ENCODE measurements at regions not wholly inside any gene's neighbourhood (a gene's known extent, or its start where the extent isn't known, plus 50 kb on each side); places are given as distances from the start of the nearest gene placed in this dataset.

GRCh38 chr6:56407883-56408410 lies 160.6 kb upstream of the COL21A1 start:
- Histone ChIP-seq H3K4me1 (ENCODE audit: control insufficient read depth, insufficient read depth, low read length, unreplicated experiment) (no peaks in the 10 kb centered on the region), H2AFZ (ENCODE audit: low read length, unreplicated experiment) (no peak overlapping the region), H3K4me3 (ENCODE audit: low read depth, low read length) (no peak overlapping the region), H3K27ac (ENCODE audit: low read depth, low read length) (no peak overlapping the region), H3K79me2 (ENCODE audit: control insufficient read depth, insufficient read depth, low read length, unreplicated experiment) (no peaks in the 10 kb centered on the region), H3K36me3 (ENCODE audit: insufficient read depth, low read length) (no peaks in the 10 kb centered on the region), H3K27me3 (ENCODE audit: insufficient read depth, low read length) (no peaks in the 10 kb centered on the region)

- Histone ChIP-seq H3K79me2 (ENCODE audit: control insufficient read depth, insufficient read depth, low read length, unreplicated experiment) (no peaks in the 10 kb centered on the region), H3K4me3 (ENCODE audit: low read depth, low read length) (no peak overlapping the region), H3K27me3 (ENCODE audit: insufficient read depth, low read length) (no peaks in the 10 kb centered on the region), H3K27ac (ENCODE audit: low read depth, low read length) (no peak overlapping the region), H3K4me1 (ENCODE audit: control insufficient read depth, insufficient read depth, low read length, unreplicated experiment) (no peaks in the 10 kb centered on the region), H3K36me3 (ENCODE audit: insufficient read depth, low read length) (no peaks in the 10 kb centered on the region), H2AFZ (ENCODE audit: low read length, unreplicated experiment) (no peak overlapping the region)
These were observed 159.2 kb upstream of the COL21A1 start for GRCh38 chr6:56406276-56407269.

- H3K27ac ChIP-seq (ENCODE audit: low read depth, low read length): no peak overlapping the region
- H3K36me3 ChIP-seq (ENCODE audit: insufficient read depth, low read length): no peaks in the 10 kb centered on the region
- H3K27me3 ChIP-seq (ENCODE audit: insufficient read depth, low read length): no peaks in the 10 kb centered on the region
- no peak overlapping the region for H3K4me3 ChIP-seq (ENCODE audit: low read depth, low read length)
- no peaks in the 10 kb centered on the region for H3K4me1 ChIP-seq (ENCODE audit: control insufficient read depth, insufficient read depth, low read length, unreplicated experiment)
- H3K79me2 ChIP-seq (ENCODE audit: control insufficient read depth, insufficient read depth, low read length, unreplicated experiment): no peaks in the 10 kb centered on the region
- no peak overlapping the region for H2AFZ ChIP-seq (ENCODE audit: low read length, unreplicated experiment)
These were observed 157.2 kb upstream of the COL21A1 start for GRCh38 chr6:56404599-56404998.

- Histone ChIP-seq H3K4me1 (ENCODE audit: control insufficient read depth, insufficient read depth, low read length, unreplicated experiment) (no peaks in the 10 kb centered on the region), H3K27me3 (ENCODE audit: insufficient read depth, low read length) (no peaks in the 10 kb centered on the region), H3K79me2 (ENCODE audit: control insufficient read depth, insufficient read depth, low read length, unreplicated experiment) (no peaks in the 10 kb centered on the region), H3K4me3 (ENCODE audit: low read depth, low read length) (no peak overlapping the region), H2AFZ (ENCODE audit: low read length, unreplicated experiment) (no peak overlapping the region), H3K36me3 (ENCODE audit: insufficient read depth, low read length) (no peaks in the 10 kb centered on the region), H3K27ac (ENCODE audit: low read depth, low read length) (no peak overlapping the region)
These were observed 156.4 kb upstream of the COL21A1 start for GRCh38 chr6:56403745-56404144.

GRCh38 chr6:56401477-56402070 lies 154.2 kb upstream of the COL21A1 start:
- no peak overlapping the region for H3K4me3 ChIP-seq (ENCODE audit: low read depth, low read length)
- no peak overlapping the region for H3K27ac ChIP-seq (ENCODE audit: low read depth, low read length)
- H2AFZ ChIP-seq (ENCODE audit: low read length, unreplicated experiment): no peak overlapping the region
- H3K27me3 ChIP-seq (ENCODE audit: insufficient read depth, low read length): no peaks in the 10 kb centered on the region
- H3K36me3 ChIP-seq (ENCODE audit: insufficient read depth, low read length): no peaks in the 10 kb centered on the region
- no peaks in the 10 kb centered on the region for H3K4me1 ChIP-seq (ENCODE audit: control insufficient read depth, insufficient read depth, low read length, unreplicated experiment)
- no peaks in the 10 kb centered on the region for H3K79me2 ChIP-seq (ENCODE audit: control insufficient read depth, insufficient read depth, low read length, unreplicated experiment)

- Histone ChIP-seq H3K36me3 (ENCODE audit: insufficient read depth, low read length) (no peaks in the 10 kb centered on the region), H3K27me3 (ENCODE audit: insufficient read depth, low read length) (no peaks in the 10 kb centered on the region), H3K4me1 (ENCODE audit: control insufficient read depth, insufficient read depth, low read length, unreplicated experiment) (no peaks in the 10 kb centered on the region), H3K4me3 (ENCODE audit: low read depth, low read length) (no peak overlapping the region), H3K27ac (ENCODE audit: low read depth, low read length) (no peak overlapping the region), H2AFZ (ENCODE audit: low read length, unreplicated experiment) (no peak overlapping the region), H3K79me2 (ENCODE audit: control insufficient read depth, insufficient read depth, low read length, unreplicated experiment) (no peaks in the 10 kb centered on the region)
These were observed 152.9 kb upstream of the COL21A1 start for GRCh38 chr6:56400273-56400672.

- H3K4me1 ChIP-seq (ENCODE audit: control insufficient read depth, insufficient read depth, low read length, unreplicated experiment): no peaks in the 10 kb centered on the region
- H3K4me3 ChIP-seq (ENCODE audit: low read depth, low read length): no peak overlapping the region
- H2AFZ ChIP-seq (ENCODE audit: low read length, unreplicated experiment): no peak overlapping the region
- H3K36me3 ChIP-seq (ENCODE audit: insufficient read depth, low read length): no peaks in the 10 kb centered on the region
- H3K27me3 ChIP-seq (ENCODE audit: insufficient read depth, low read length): no peaks in the 10 kb centered on the region
- H3K79me2 ChIP-seq (ENCODE audit: control insufficient read depth, insufficient read depth, low read length, unreplicated experiment): no peaks in the 10 kb centered on the region
- no peak overlapping the region for H3K27ac ChIP-seq (ENCODE audit: low read depth, low read length)
These were observed 152.4 kb upstream of the COL21A1 start for GRCh38 chr6:56399672-56400263.

GRCh38 chr6:56399250-56399671 lies 151.9 kb upstream of the COL21A1 start:
- H3K36me3 ChIP-seq (ENCODE audit: insufficient read depth, low read length): no peaks in the 10 kb centered on the region
- no peak overlapping the region for H3K4me3 ChIP-seq (ENCODE audit: low read depth, low read length)
- no peaks in the 10 kb centered on the region for H3K79me2 ChIP-seq (ENCODE audit: control insufficient read depth, insufficient read depth, low read length, unreplicated experiment)
- H2AFZ ChIP-seq (ENCODE audit: low read length, unreplicated experiment): no peak overlapping the region
- H3K4me1 ChIP-seq (ENCODE audit: control insufficient read depth, insufficient read depth, low read length, unreplicated experiment): no peaks in the 10 kb centered on the region
- no peak overlapping the region for H3K27ac ChIP-seq (ENCODE audit: low read depth, low read length)
- no peaks in the 10 kb centered on the region for H3K27me3 ChIP-seq (ENCODE audit: insufficient read depth, low read length)

- H3K36me3 ChIP-seq (ENCODE audit: insufficient read depth, low read length): no peaks in the 10 kb centered on the region
These were observed 149.1 kb upstream of the COL21A1 start for GRCh38 chr6:56396435-56396834.

GRCh38 chr6:56393615-56394612 lies 146.5 kb upstream of the COL21A1 start:
- no peaks in the 10 kb centered on the region for H3K36me3 ChIP-seq (ENCODE audit: insufficient read depth, low read length)
- no peaks in the 10 kb centered on the region for H3K4me1 ChIP-seq (ENCODE audit: control insufficient read depth, insufficient read depth, low read length, unreplicated experiment)
- H3K27ac ChIP-seq (ENCODE audit: low read depth, low read length): no peak overlapping the region
- H3K4me3 ChIP-seq (ENCODE audit: low read depth, low read length): no peak overlapping the region
- H3K79me2 ChIP-seq (ENCODE audit: control insufficient read depth, insufficient read depth, low read length, unreplicated experiment): no peaks in the 10 kb centered on the region
- no peak overlapping the region for H2AFZ ChIP-seq (ENCODE audit: low read length, unreplicated experiment)
- no peaks in the 10 kb centered on the region for H3K27me3 ChIP-seq (ENCODE audit: insufficient read depth, low read length)

More at GRCh38 chr6:56396435-56396834, 149.1 kb upstream of the COL21A1 start:
- H3K27ac ChIP-seq (ENCODE audit: low read depth, low read length): no peak overlapping the region
- no peak overlapping the region for H2AFZ ChIP-seq (ENCODE audit: low read length, unreplicated experiment)
- H3K4me3 ChIP-seq (ENCODE audit: low read depth, low read length): no peak overlapping the region
- no peaks in the 10 kb centered on the region for H3K79me2 ChIP-seq (ENCODE audit: control insufficient read depth, insufficient read depth, low read length, unreplicated experiment)
- no peaks in the 10 kb centered on the region for H3K4me1 ChIP-seq (ENCODE audit: control insufficient read depth, insufficient read depth, low read length, unreplicated experiment)
- no peaks in the 10 kb centered on the region for H3K27me3 ChIP-seq (ENCODE audit: insufficient read depth, low read length)
